ENCODE measurements at regions not wholly inside any gene's neighbourhood (a gene's known extent, or its start where the extent isn't known, plus 50 kb on each side); places are given as distances from the start of the nearest gene placed in this dataset.

DNA sequence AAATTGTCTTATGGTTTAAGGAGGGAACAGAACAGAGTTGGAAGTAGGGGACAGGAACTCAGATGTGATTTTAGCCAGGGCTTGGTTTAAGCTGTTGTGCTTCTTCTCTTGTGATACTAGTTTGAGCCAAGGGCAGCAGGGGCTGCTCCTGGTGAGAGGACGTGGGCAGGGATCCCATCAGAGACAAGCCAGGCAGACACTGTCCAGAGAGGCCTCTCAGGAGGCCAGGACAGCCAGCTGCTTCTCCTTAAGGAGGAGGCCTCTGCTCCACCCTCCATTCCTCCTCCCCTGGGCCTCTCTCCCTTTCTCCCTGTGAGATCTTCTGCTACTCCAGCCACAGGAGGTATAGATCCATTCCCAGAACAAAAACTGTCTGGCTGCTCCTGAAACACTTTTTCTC, 108.4 kb upstream of the MLN start:
- Mint-ChIP-seq H3K27me3 (no peaks in the 10 kb centered on the region), H3K4me1 (peaks cover 33% of the 10 kb centered on the region), H3K27ac (no peak overlapping the region), H3K4me3 (no peak overlapping the region), H3K9me3 (no peaks in the 10 kb centered on the region)
- DNase-seq (no peak), ATAC-seq (no peak)

DNA sequence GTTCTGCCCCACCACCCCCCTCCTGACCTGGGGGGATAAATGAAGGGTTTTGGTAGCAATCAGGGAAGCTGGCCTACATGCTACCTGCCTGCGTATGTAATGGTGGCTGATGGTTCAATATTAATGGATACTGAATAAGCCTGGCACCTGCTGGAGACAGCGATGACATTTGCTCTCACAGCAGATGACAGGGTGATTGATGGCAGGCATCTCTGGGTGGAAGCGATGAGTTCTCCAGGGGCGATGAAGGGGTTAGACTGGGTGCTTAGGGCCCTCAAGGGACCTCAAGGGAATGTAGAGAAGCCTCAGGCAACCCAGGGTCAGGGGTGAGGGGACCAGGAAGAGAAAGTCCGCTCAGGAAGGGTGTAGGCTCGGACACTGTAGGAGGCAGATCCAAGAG, 107.7 kb upstream of the MLN start:
- DNase-seq, result no peak
- Mint-ChIP-seq H3K27me3 (no peaks in the 10 kb centered on the region), H3K4me1 (peaks cover 40% of the 10 kb centered on the region), H3K9me3 (no peaks in the 10 kb centered on the region), H3K27ac (peak overlapping the region in 1 of 2 donors; percentile 20), H3K4me3 (no peak overlapping the region)
- no peak for ATAC-seq

- DNase-seq, result no peak
- no peak overlapping the region for H3K4me3 Mint-ChIP-seq
- H3K4me1 Mint-ChIP-seq, result peaks cover 46% of the 10 kb centered on the region
- H3K27ac Mint-ChIP-seq, result no peak overlapping the region
- no peaks in the 10 kb centered on the region for H3K27me3 Mint-ChIP-seq
- H3K9me3 Mint-ChIP-seq, result no peaks in the 10 kb centered on the region
- ATAC-seq, result no peak
Observed at GRCh38 chr6:33910594-33910993, 106.8 kb upstream of the MLN start.

- DNase-seq (no peak), ATAC-seq (no peak)
- Mint-ChIP-seq H3K27me3 (no peaks in the 10 kb centered on the region), H3K27ac (no peak overlapping the region), H3K4me1 (peaks cover 46% of the 10 kb centered on the region), H3K9me3 (no peaks in the 10 kb centered on the region), H3K4me3 (no peak overlapping the region)
Observed at GRCh38 chr6:33909737-33910136, 105.9 kb upstream of the MLN start.

DNA sequence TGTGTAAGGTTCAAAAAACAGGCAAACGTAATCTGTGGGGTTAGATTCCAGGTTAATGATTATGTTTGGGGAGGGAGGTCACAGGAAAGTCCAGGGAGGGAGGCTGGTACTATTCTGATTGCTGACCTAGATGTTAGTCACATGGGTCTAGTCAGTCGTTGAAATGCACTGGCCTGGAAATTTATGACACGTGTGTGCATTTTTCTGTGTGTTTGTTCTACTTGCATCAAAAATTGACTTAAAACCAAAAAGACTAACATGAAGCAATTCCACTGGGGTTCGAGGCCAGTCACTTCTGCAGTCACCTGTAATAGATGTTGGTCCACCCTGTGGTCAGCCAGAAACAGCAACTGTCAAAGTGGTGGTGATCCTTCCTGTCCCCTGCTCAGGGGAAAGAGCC, 104.2 kb upstream of the MLN start:
- ATAC-seq, result no peak
- Mint-ChIP-seq H3K27ac (no peak overlapping the region), H3K4me3 (no peak overlapping the region), H3K27me3 (no peaks in the 10 kb centered on the region), H3K9me3 (no peaks in the 10 kb centered on the region), H3K4me1 (peaks cover 47% of the 10 kb centered on the region)
- DNase-seq, result no peak

DNA sequence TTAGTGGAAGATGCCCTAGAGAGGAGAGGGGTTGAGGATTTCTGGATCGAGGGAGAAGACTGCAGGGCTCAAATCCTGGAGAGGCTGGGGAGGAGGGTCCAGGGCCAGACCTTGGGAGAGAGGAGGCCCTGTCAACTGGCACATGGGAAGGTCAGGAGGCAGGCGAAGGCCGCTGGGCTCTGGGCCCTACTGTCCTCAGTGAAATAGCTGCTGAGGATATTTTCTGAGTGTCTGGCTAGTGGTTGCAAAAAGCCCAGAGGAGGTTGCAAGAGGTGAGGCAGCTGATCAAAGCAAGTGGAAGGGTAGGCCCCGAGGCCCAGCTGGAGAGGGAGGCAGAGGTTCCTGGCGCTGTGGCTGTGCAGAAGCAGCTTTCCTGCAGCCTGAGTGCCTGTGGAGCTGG, 103.4 kb upstream of the MLN start:
- Mint-ChIP-seq H3K4me1 (peaks cover 52% of the 10 kb centered on the region), H3K9me3 (no peaks in the 10 kb centered on the region), H3K27me3 (no peaks in the 10 kb centered on the region), H3K4me3 (no peak overlapping the region), H3K27ac (peak overlapping the region; percentile 22)
- ATAC-seq (no peak), DNase-seq (no peak)

- Mint-ChIP-seq H3K27me3 (peaks cover 6% of the 10 kb centered on the region), H3K27ac (peak overlapping the region in 1 of 2 donors; percentile 22), H3K4me3 (no peak overlapping the region), H3K4me1 (peaks cover 57% of the 10 kb centered on the region), H3K9me3 (no peaks in the 10 kb centered on the region)
- ATAC-seq (no peak), DNase-seq (no peak)
Observed at GRCh38 chr6:33906439-33906838, 102.6 kb upstream of the MLN start.

DNA sequence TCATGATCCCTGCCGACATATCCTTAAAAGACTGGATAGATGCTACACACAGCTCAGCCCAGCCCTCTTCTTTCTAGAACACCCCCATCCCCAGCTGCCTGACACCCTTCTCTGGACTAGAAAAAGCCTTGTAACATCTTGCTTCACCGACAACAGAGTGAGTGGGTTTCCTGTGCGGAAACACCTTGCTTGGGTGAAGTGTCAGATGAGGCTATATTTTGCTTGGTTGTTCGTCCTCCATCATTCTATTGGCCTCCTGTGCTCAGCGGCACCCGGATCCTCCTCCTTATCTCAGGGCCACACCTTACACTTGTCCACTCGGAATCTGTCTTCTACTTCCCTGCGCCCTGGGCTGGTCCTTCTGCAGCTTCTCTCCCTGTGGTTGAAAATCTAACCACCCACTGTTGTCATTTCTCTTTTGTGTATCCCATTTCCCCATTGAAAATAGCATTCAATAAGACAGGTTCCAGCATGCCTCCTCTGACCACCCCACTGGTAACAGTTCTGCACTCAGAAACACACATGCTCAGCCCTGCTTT, 101.3 kb upstream of the MLN start:
- Mint-ChIP-seq H3K4me1 (peaks cover 67% of the 10 kb centered on the region), H3K9me3 (no peaks in the 10 kb centered on the region), H3K4me3 (peak overlapping the region; percentile 51 to 61), H3K27ac (peak overlapping the region in 1 of 2 donors; percentile 93), H3K27me3 (peaks cover 11% of the 10 kb centered on the region)
- ATAC-seq (peak; percentile 53), DNase-seq (peak; percentile 25 to 39)

- H3K4me3 Mint-ChIP-seq, result peak overlapping the region; percentile 51 to 61
Observed at GRCh38 chr6:33904747-33905065, 100.9 kb upstream of the MLN start.

DNA sequence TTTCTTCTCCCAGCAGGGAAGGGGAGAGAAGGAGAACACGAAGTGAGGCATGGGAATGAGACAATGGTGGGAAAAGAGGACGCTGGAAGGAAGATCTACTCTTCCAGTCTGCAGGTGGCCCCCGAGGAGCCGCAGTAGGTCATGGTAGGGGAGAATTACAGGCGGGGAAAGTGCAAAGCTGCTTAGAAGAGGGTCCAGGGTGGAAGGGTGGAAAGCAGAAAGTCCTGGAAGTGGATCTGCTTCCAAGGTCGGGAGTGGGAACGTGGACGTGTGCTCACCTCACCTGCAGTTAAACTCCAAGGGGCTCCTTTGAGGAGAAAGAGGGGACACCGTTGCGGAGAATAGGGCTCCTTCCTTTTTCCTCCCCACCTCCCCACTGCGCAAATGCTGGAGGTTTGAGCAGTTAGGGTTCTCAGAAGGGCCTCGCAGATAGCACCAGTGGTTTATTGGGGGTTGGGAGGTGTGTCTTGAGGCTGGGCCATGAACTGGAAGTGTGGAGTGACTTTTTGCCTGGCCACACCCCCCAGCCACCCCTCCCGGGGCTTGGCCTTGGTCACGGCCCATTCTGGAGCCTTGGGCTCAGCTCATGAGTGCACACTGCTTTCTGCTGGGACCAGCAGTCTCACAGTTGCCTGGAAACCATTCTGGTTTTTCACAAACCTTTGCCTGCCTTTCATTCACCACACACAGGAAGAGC, 100.4 kb upstream of the MLN start:
- DNase-seq (peak; percentile 82 to 89), ATAC-seq (peak; percentile 93)
- Mint-ChIP-seq H3K9me3 (no peaks in the 10 kb centered on the region), H3K27me3 (peaks cover 13% of the 10 kb centered on the region), H3K27ac (no peak overlapping the region), H3K4me3 (peak overlapping the region; percentile 51 to 61), H3K4me1 (peaks cover 68% of the 10 kb centered on the region)

More at GRCh38 chr6:33904747-33905065, 100.9 kb upstream of the MLN start:
- Mint-ChIP-seq H3K4me1 (peaks cover 68% of the 10 kb centered on the region), H3K9me3 (no peaks in the 10 kb centered on the region), H3K27ac (peak overlapping the region in 1 of 2 donors; percentile 93), H3K27me3 (peaks cover 11% of the 10 kb centered on the region)
- ATAC-seq, result peak; percentile 11
- no peak for DNase-seq

DNA sequence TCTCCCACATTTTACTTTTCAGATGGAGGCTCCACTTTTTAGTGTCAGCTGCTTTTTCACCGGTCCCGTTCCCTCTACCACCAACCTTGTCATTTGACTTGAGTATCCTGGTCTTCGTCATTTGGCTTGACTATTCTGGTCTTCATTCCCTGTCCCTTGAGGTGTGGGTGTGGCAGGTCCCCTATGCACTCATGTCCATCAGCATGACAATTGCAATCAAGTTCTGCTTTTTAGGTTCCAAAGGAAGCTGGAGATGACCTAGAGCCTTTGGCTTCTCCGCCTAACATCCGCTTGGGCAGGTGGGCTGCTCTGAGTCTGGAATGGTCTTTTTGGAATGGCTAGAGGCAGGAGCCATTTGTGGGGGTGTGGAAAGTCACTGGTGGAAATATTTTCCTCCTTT, 99.8 kb upstream of the MLN start:
- H3K4me1 Mint-ChIP-seq, result peaks cover 74% of the 10 kb centered on the region
- ATAC-seq (no peak), DNase-seq (no peak)
- H3K27me3 Mint-ChIP-seq, result peaks cover 18% of the 10 kb centered on the region
- no peaks in the 10 kb centered on the region for H3K9me3 Mint-ChIP-seq
- peak overlapping the region; percentile 51 to 61 for H3K4me3 Mint-ChIP-seq
- no peak overlapping the region for H3K27ac Mint-ChIP-seq

DNA sequence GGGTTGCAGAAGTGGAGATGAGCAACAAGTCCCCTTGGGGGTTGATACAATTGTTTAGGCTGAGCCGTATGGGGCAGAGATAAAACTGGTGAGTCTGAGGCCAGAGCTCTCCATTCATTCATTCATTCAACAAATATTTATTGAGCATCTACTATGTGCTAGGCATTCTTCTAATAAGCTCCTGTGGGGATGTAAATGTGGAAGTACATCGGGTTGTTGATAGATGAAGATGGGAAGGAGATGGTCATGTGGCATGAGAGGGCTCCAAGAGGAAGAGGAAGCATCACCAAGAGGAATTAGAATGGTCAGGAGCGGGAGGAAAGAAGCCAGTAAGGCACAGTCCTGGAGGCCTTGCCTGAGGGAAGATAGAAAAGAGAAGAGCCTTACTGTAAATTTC, 98.7 kb upstream of the MLN start:
- H3K9me3 Mint-ChIP-seq, result no peaks in the 10 kb centered on the region
- H3K27me3 Mint-ChIP-seq, result peaks cover 18% of the 10 kb centered on the region
- H3K4me3 Mint-ChIP-seq, result no peak overlapping the region
- no peak overlapping the region for H3K27ac Mint-ChIP-seq
- H3K4me1 Mint-ChIP-seq, result peaks cover 82% of the 10 kb centered on the region
- no peak for DNase-seq
- no peak for ATAC-seq

GRCh38 chr6:33901822-33902456, 98.1 kb upstream of the MLN start:
- Mint-ChIP-seq H3K9me3 (no peaks in the 10 kb centered on the region), H3K27ac (no peak overlapping the region), H3K4me1 (peaks cover 82% of the 10 kb centered on the region), H3K27me3 (peaks cover 18% of the 10 kb centered on the region), H3K4me3 (no peak overlapping the region)
- DNase-seq, result no peak
- ATAC-seq, result no peak

- DNase-seq (no peak), ATAC-seq (no peak)
- Mint-ChIP-seq H3K27me3 (peaks cover 18% of the 10 kb centered on the region), H3K4me3 (no peak overlapping the region), H3K9me3 (no peaks in the 10 kb centered on the region), H3K4me1 (peaks cover 82% of the 10 kb centered on the region), H3K27ac (no peak overlapping the region)
Observed at GRCh38 chr6:33898771-33899170, 95.0 kb upstream of the MLN start.

- Mint-ChIP-seq H3K4me3 (no peak overlapping the region), H3K27ac (peak overlapping the region in 1 of 2 donors; percentile 54), H3K9me3 (no peaks in the 10 kb centered on the region), H3K27me3 (peaks cover 18% of the 10 kb centered on the region), H3K4me1 (peaks cover 77% of the 10 kb centered on the region)
- no peak for DNase-seq
- ATAC-seq, result no peak
Observed at GRCh38 chr6:33897189-33897780, 93.5 kb upstream of the MLN start.

Measured in stimulated activated naive CD8-positive, alpha-beta T cell treated with anti-CD3 and anti-CD28 coated beads, Interleukin-15, amount 100 ng/mL, for 72 hours (primary cell).